IMR-90 (cell line): ENCODE measurements at regions not wholly inside any gene's neighbourhood (a gene's known extent, or its start where the extent isn't known, plus 50 kb on each side); places are given as distances from the start of the nearest gene placed in this dataset.
A peak's percentile ranks its signal among the peaks of the same experiment; 100 is the strongest.

ENCODE experiments used
- ATAC-seq: fragments of 200-7000 bp; cut with Tn5 transposase; 2 replicates; pipeline ENCODE4 v1.9.1; 2020; ENCODE audit warnings: low read depth, mild to moderate bottlenecking, moderate library complexity
- BruUV-seq: library from RNA; stranded (reverse); fragments of 400-500 nt; replicated peaks from 2 replicates; lab custom pipeline; 2021; lab: Mats Ljungman, UMichigan
- CTCF ChIA-PET: fragments of 300-600 bp; formaldehyde crosslinking; extraction: SDS; loops from one replicate; lab custom pipeline; 2021; ENCODE audit warnings: antibody characterized with exemption; lab: Yijun Ruan, JAX
- POLR2A ChIA-PET: fragments of 300-600 bp; sonication (Branson Sonifier 250); formaldehyde crosslinking; loops from one replicate; lab custom pipeline; 2022; ENCODE audit warnings: antibody characterized with exemption; ENCODE audit not compliant: unreplicated experiment; lab: Charles Lee
- DNase-seq: peaks from one replicate; pipeline ENCODE4 v3.0.0; 2013
- H2AFZ ChIP-seq: replicated peaks from 2 replicates; pipeline ENCODE3; 2013; ENCODE audit warnings: low read length, mild to moderate bottlenecking; ENCODE audit not compliant: poor library complexity
- H2AK5ac ChIP-seq: 2 replicates; pipeline ENCODE4 v1.6.1; 2013; ENCODE audit warnings: low read depth, low read length, inconsistent platforms
- H2AK9ac ChIP-seq: replicated peaks from 2 replicates; pipeline ENCODE3; 2013; ENCODE audit warnings: mild to moderate bottlenecking, low read depth, low read length, moderate library complexity; ENCODE audit not compliant: poor library complexity
- H2BK120ac ChIP-seq: 2 replicates; pipeline ENCODE4 v1.6.1; 2013; ENCODE audit warnings: low read depth, low read length, inconsistent platforms
- H2BK15ac ChIP-seq: 3 replicates; pipeline ENCODE4 v1.6.1; 2013; ENCODE audit warnings: low read depth, low read length, inconsistent platforms
- H2BK20ac ChIP-seq: 2 replicates; pipeline ENCODE4 v1.6.1; 2013; ENCODE audit warnings: low read depth, mild to moderate bottlenecking, inconsistent platforms, low read length, moderate library complexity
- H2BK5ac ChIP-seq: 2 replicates; pipeline ENCODE4 v1.6.1; 2013; ENCODE audit warnings: mild to moderate bottlenecking, low read depth, low read length, inconsistent platforms; ENCODE audit not compliant: poor library complexity, severe bottlenecking
- H3K14ac ChIP-seq: replicated peaks from 2 replicates; pipeline ENCODE4 v1.6.1; 2013; ENCODE audit warnings: low read depth, low read length, inconsistent platforms
- H3K18ac ChIP-seq: 2 replicates; pipeline ENCODE4 v1.6.1; 2013; ENCODE audit warnings: low read depth, low read length, control low read depth
- H3K23ac ChIP-seq: 2 replicates; pipeline ENCODE4 v1.6.1; 2013; ENCODE audit warnings: low read depth, low read length, inconsistent platforms
- H3K27ac ChIP-seq: 2 replicates; pipeline ENCODE4 v1.5.1; 2013; ENCODE audit warnings: mild to moderate bottlenecking, control low read depth, low read length; ENCODE audit not compliant: insufficient read depth
- H3K27me3 ChIP-seq: 2 replicates; pipeline ENCODE4 v1.6.1; 2013; ENCODE audit warnings: low read length; ENCODE audit not compliant: control insufficient read depth, insufficient read depth
- H3K36me3 ChIP-seq: 2 replicates; pipeline ENCODE4 v1.6.1; 2013; ENCODE audit warnings: low read length, mixed read lengths; ENCODE audit not compliant: control insufficient read depth, insufficient read depth
- H3K4ac ChIP-seq: 2 replicates; pipeline ENCODE4 v1.6.1; 2013; ENCODE audit warnings: low read depth, low read length, inconsistent platforms
- H3K4me1 ChIP-seq: 2 replicates; pipeline ENCODE4 v1.6.1; 2013; ENCODE audit warnings: low read length, mixed read lengths; ENCODE audit not compliant: control insufficient read depth, insufficient read depth
- H3K4me2 ChIP-seq: 2 replicates; pipeline ENCODE4 v1.6.1; 2013; ENCODE audit warnings: low read depth, mild to moderate bottlenecking, control low read depth, low read length, moderate library complexity
- H3K4me3 ChIP-seq: 2 replicates; pipeline ENCODE4 v1.5.1; 2013; ENCODE audit warnings: low read depth, mild to moderate bottlenecking, control low read depth, low read length, moderate library complexity; ENCODE audit not compliant: insufficient read depth
- H3K56ac ChIP-seq: 2 replicates; pipeline ENCODE4 v1.6.1; 2013; ENCODE audit warnings: low read length, inconsistent platforms; ENCODE audit not compliant: insufficient read depth; ENCODE audit errors: extremely low read depth
- H3K79me1 ChIP-seq, 2 experiments: 2 replicates each; pipeline ENCODE4 v1.6.1; 2013; ENCODE audit warnings: low read length in 2 of 2, inconsistent platforms in 1 of 2, low read depth in 1 of 2
- H3K9ac ChIP-seq: 2 replicates; pipeline ENCODE4 v1.6.1; 2013; ENCODE audit warnings: low read depth, low read length, control low read depth
- H3K9me1 ChIP-seq: 2 replicates; pipeline ENCODE4 v1.6.1; 2013; ENCODE audit warnings: low read length, inconsistent platforms; ENCODE audit not compliant: insufficient read depth
- H3K9me3 ChIP-seq: 2 replicates; pipeline ENCODE4 v1.6.1; 2013; ENCODE audit warnings: low read length; ENCODE audit not compliant: control insufficient read depth, insufficient read depth
- H4K20me1 ChIP-seq: 2 replicates; pipeline ENCODE4 v1.6.1; 2013; ENCODE audit warnings: low read length, inconsistent platforms; ENCODE audit not compliant: insufficient read depth
- H4K5ac ChIP-seq: 2 replicates; pipeline ENCODE4 v1.6.1; 2013; ENCODE audit warnings: mild to moderate bottlenecking, low read depth, low read length, control low read depth
- H4K8ac ChIP-seq, 2 experiments: 2 replicates each; pipeline ENCODE4 v1.6.1; 2013; ENCODE audit warnings: low read depth in 2 of 2, low read length in 2 of 2, control low read depth in 1 of 2, inconsistent platforms in 1 of 2
- H4K91ac ChIP-seq: 2 replicates; pipeline ENCODE4 v1.6.1; 2013; ENCODE audit warnings: low read depth, low read length, inconsistent platforms; ENCODE audit not compliant: insufficient read depth
- CEBPB ChIP-seq: IDR thresholded peaks from 2 replicates; pipeline ENCODE4 v1.6.1; 2012; ENCODE audit warnings: low read depth, low read length, improper control_type of control experiment
- WGBS, 2 experiments: methylation state at CpG; one replicate each; pipeline versions ENCODE4 v1.1.5 to v1.1.7; 2013; ENCODE audit warnings: missing lambda C conversion rate in 2 of 2; ENCODE audit not compliant: insufficient read length in 1 of 2; ENCODE audit errors: extremely low coverage in 2 of 2; 5-methylcytosine and 5-hydroxymethylcytosine counted together
- dilution Hi-C: fragments of 300-500 bp; cut with HindIII; formaldehyde crosslinking; loops from one replicate; pipeline ENCODE4 v1.14.3; 2018; ENCODE audit warnings: low sequenced_read_pairs; ENCODE audit not compliant: unreplicated experiment
- in situ Hi-C: fragments of 300-500 bp; cut with MboI; formaldehyde crosslinking; loops from 3 replicates; pipeline ENCODE4 v1.14.3; 2019; ENCODE audit warnings: low sequenced_read_pairs, inconsistent platforms, mixed read lengths
- intact Hi-C: fragments of 100-400 bp; cut with micrococcal nuclease; formaldehyde crosslinking; loops from 2 replicates; pipeline ENCODE4 v1.10.0; 2022
- TF ChIP-seq, protein P1 (sequence below): conservative IDR thresholded peaks from 2 replicates; pipeline ENCODE4 v1.5.1; 2012; ENCODE audit warnings: mild to moderate bottlenecking, low read depth, low read length, improper control_type of control experiment
- TF ChIP-seq, protein P2 (sequence below): fragments of 150-350 bp; IDR thresholded peaks from 2 replicates; pipeline ENCODE4 v1.6.1; 2017; ENCODE audit warnings: mild to moderate bottlenecking, antibody characterized with exemption, low read length, low read depth

DNA sequence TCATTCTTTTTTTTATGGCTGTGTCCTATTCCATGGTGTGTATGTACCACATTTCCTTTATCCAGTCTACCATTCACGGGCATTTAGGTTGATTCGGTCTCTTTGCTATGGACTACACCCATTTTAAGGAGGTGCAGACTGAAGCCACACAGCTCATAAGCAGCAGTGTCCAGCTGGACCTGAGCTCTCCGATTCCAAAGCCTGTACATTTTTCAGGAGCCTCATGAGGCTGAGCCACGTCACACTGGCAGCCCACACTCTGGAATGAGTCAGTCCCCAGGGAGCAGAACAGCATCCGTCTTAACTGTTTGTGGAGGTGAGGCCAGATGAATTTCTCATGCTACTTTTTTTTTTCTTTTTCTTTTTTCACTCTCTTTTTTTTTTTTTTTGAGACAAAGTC lies 116.1 kb downstream of the C16orf95 start (continued):
- TF ChIP-seq, protein P1, sequence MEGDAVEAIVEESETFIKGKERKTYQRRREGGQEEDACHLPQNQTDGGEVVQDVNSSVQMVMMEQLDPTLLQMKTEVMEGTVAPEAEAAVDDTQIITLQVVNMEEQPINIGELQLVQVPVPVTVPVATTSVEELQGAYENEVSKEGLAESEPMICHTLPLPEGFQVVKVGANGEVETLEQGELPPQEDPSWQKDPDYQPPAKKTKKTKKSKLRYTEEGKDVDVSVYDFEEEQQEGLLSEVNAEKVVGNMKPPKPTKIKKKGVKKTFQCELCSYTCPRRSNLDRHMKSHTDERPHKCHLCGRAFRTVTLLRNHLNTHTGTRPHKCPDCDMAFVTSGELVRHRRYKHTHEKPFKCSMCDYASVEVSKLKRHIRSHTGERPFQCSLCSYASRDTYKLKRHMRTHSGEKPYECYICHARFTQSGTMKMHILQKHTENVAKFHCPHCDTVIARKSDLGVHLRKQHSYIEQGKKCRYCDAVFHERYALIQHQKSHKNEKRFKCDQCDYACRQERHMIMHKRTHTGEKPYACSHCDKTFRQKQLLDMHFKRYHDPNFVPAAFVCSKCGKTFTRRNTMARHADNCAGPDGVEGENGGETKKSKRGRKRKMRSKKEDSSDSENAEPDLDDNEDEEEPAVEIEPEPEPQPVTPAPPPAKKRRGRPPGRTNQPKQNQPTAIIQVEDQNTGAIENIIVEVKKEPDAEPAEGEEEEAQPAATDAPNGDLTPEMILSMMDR = no peak

GRCh38 chr16:87201790-87202189 lies 115.4 kb downstream of the C16orf95 start:
- H3K27ac ChIP-seq = peak overlapping the region; percentile 70
- peak overlapping the region; percentile 12; the same call in 1 of the 2 replicates for H3K23ac ChIP-seq
- ATAC-seq = no peak
- H4K20me1 ChIP-seq = no peaks in the 10 kb centered on the region
- peak overlapping the region; percentile 10 for H4K5ac ChIP-seq
- peak overlapping the region; percentile 90; the same call in 2 of the 3 replicates for H2BK15ac ChIP-seq
- WGBS, 2 experiments = 100% methylated on average over 1 of the region's 2 CpGs; no CpG with 5 or more reads in 1 of the 2 experiments
- peaks cover 22% of the 10 kb centered on the region for H3K4me1 ChIP-seq
- H3K18ac ChIP-seq = peak overlapping the region; percentile 83
- peak overlapping the region; percentile 96 for H2BK20ac ChIP-seq
- H3K27me3 ChIP-seq = no peaks in the 10 kb centered on the region
- intact Hi-C loops (loop anchor here (2.0 kb wide), 1 partner anchor 637 kb away; no protein-coding TSS in a partner anchor), dilution Hi-C loops (no loop called here), in situ Hi-C loops (no loop called here)
- no peak overlapping the region for H3K4me3 ChIP-seq
- H3K79me1 ChIP-seq = peaks cover 0 to 3% of the 10 kb centered on the region in 2 experiments; a peak in 1 of 4 replicates
- H3K4me2 ChIP-seq = no peak overlapping the region
- H3K9me3 ChIP-seq = no peaks in the 10 kb centered on the region
- H3K9me1 ChIP-seq = peaks cover 20% of the 10 kb centered on the region
- no peak for TF ChIP-seq CEBPB
- TF ChIP-seq, protein P2, sequence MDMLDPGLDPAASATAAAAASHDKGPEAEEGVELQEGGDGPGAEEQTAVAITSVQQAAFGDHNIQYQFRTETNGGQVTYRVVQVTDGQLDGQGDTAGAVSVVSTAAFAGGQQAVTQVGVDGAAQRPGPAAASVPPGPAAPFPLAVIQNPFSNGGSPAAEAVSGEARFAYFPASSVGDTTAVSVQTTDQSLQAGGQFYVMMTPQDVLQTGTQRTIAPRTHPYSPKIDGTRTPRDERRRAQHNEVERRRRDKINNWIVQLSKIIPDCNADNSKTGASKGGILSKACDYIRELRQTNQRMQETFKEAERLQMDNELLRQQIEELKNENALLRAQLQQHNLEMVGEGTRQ = peak; percentile 58; the same call in 1 of the 2 replicates
- peak overlapping the region; percentile 95 for H4K91ac ChIP-seq
- H4K8ac ChIP-seq = peak overlapping the region; percentile 77 to 84
- no peak for DNase-seq
- no peak overlapping the region for H3K56ac ChIP-seq
- CTCF ChIA-PET = interaction anchor here (1.4 kb wide), 1 partner anchor 77 kb away, joined by 4 read pairs; no protein-coding TSS in a partner anchor
- H2AK9ac ChIP-seq = peak overlapping the region; percentile 48
- H3K4ac ChIP-seq = peak overlapping the region; percentile 92
- BruUV-seq = no TSS peak
- H2AFZ ChIP-seq = peak overlapping the region; percentile 69
- H2AK5ac ChIP-seq = peak overlapping the region; percentile 96
- POLR2A ChIA-PET = no interaction called here
- peak overlapping the region; percentile 46 for H2BK5ac ChIP-seq
- peak overlapping the region; percentile 92 for H2BK120ac ChIP-seq
- H3K14ac ChIP-seq = peak overlapping the region; percentile 81
- no peak overlapping the region for H3K9ac ChIP-seq
- H3K36me3 ChIP-seq = no peaks in the 10 kb centered on the region
